ENCODE measurements at regions not wholly inside any gene's neighbourhood (a gene's known extent, or its start where the extent isn't known, plus 50 kb on each side); places are given as distances from the start of the nearest gene placed in this dataset.

GRCh38 chrX:10079231-10079630 lies 77.5 kb upstream of the CLCN4 start:
- intact Hi-C loops (cut with DNase I): no loop called here
- DNase-seq (no peak), ATAC-seq (no peak)
- H3K4me1 ChIP-seq: peaks cover 0 to 26% (median 15%) of the 10 kb centered on the region in 12 donors
- peak overlapping the region in 1 of 12 donors; percentile 2 for H3K27ac ChIP-seq
- H3K4me3 ChIP-seq: no peak overlapping the region
- 59 to 76% (median 66%) methylated on average over 7 of the region's 7 CpGs for WGBS, 4 donors
- H3K9me3 ChIP-seq: no peaks in the 10 kb centered on the region
- peaks cover 0 to 31% (median 4%) of the 10 kb centered on the region in 9 donors for H3K36me3 ChIP-seq
- H3K27me3 ChIP-seq: no peaks in the 10 kb centered on the region
- no peak for TF ChIP-seq POLR2A (IDR thresholded peaks at IDR 0.05)
- TF ChIP-seq, protein P1, sequence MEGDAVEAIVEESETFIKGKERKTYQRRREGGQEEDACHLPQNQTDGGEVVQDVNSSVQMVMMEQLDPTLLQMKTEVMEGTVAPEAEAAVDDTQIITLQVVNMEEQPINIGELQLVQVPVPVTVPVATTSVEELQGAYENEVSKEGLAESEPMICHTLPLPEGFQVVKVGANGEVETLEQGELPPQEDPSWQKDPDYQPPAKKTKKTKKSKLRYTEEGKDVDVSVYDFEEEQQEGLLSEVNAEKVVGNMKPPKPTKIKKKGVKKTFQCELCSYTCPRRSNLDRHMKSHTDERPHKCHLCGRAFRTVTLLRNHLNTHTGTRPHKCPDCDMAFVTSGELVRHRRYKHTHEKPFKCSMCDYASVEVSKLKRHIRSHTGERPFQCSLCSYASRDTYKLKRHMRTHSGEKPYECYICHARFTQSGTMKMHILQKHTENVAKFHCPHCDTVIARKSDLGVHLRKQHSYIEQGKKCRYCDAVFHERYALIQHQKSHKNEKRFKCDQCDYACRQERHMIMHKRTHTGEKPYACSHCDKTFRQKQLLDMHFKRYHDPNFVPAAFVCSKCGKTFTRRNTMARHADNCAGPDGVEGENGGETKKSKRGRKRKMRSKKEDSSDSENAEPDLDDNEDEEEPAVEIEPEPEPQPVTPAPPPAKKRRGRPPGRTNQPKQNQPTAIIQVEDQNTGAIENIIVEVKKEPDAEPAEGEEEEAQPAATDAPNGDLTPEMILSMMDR (IDR thresholded peaks at IDR 0.05): no peak

DNA sequence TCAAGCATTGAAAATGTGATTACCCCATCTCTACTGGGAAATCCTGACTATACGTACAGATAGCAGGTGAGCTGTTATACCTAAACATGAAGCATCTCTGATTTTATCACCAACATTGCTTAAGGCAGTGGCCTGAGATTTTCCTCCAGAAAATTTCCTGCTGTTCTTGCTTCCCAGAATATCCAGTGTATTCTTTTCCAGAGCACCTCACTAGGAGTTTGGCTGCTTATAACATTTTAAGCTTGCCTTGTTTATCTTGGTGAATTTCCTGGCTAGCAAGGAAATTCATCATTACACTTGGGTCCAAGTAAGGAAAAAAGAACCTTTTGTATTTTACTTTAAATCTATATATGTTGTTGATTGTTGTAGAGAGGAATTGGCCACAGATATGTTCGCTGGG lies 73.0 kb upstream of the CLCN4 start:
- H3K36me3 ChIP-seq: peaks cover 0 to 26% (median 4%) of the 10 kb centered on the region in 9 donors
- intact Hi-C loops (cut with DNase I): loop anchor here in 4 of 10 donors (2.0 to 5.0 kb wide), 3 partner anchors 29 to 67 kb away; no protein-coding TSS in a partner anchor
- DNase-seq: no peak
- H3K27me3 ChIP-seq: no peaks in the 10 kb centered on the region
- peak in 1 of 4 donors; percentile 22 for ATAC-seq
- no peak for TF ChIP-seq POLR2A (IDR thresholded peaks at IDR 0.05)
- TF ChIP-seq, protein P1 (IDR thresholded peaks at IDR 0.05): no peak
- peaks cover 0 to 60% (median 29%) of the 10 kb centered on the region in 12 donors for H3K4me1 ChIP-seq
- H3K9me3 ChIP-seq: no peaks in the 10 kb centered on the region
- peak overlapping the region in 2 of 12 donors; percentile 28 to 39 for H3K4me3 ChIP-seq
- H3K27ac ChIP-seq: peak overlapping the region; percentile 24 to 89 (median 78)
- 42 to 51% (median 46%) methylated on average over 2 of the region's 2 CpGs for WGBS, 4 donors

DNA sequence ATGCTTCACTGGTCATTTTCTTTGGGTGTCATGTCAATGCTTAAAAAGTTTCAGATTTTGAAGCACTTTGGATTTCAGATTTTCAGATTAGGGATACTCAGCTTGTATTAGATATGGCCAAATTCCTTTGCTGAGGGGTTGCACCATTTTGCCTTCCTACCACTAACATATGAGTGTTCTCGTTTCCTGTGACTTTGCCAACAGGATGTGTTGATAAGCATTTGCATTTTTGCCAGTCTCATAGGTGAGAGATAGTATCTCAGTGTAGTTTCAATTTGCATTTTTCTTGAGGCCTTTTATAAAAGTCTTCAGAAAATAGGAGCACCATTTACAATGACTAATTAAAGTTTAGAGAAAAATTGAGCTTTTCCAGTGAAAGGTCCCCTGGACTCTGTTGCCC lies 71.6 kb upstream of the CLCN4 start:
- Histone ChIP-seq H3K4me3 (no peak overlapping the region), H3K27me3 (no peaks in the 10 kb centered on the region), H3K9me3 (no peaks in the 10 kb centered on the region), H3K27ac (peak overlapping the region in 2 of 12 donors; percentile 55 to 76), H3K36me3 (peaks cover 0 to 13% (median 4%) of the 10 kb centered on the region in 9 donors), H3K4me1 (peaks cover 0 to 62% (median 30%) of the 10 kb centered on the region in 12 donors)
- no peak for TF ChIP-seq POLR2A (IDR thresholded peaks at IDR 0.05)
- TF ChIP-seq, protein P1 (IDR thresholded peaks at IDR 0.05): no peak
- intact Hi-C loops (cut with DNase I): no loop called here
- ATAC-seq: no peak
- 15 to 42% (median 20%) methylated on average over 1 of the region's 1 CpG for WGBS, 4 donors
- no peak for DNase-seq

DNA sequence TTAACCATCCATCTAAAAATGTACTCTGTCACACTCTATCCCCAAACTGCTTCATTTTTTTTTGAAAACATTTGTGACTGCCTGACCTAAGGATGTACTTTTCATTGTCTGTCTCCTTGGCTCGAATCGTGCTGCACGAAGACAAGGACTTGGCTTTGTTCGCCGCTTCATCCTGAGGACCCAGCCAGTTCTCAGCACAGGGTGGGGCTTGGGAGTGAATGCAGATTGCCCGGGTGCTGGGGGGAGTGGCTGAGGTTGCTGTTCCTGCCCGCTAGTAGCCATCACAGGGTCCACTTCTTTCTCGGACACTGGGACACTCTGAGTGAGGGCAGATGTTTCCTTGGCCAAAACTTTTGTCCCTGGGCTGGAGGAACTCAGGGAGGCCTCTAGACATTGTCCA lies 70.1 kb upstream of the CLCN4 start:
- intact Hi-C loops (cut with DNase I): no loop called here
- H3K4me1 ChIP-seq: peaks cover 0 to 62% (median 30%) of the 10 kb centered on the region in 12 donors
- no peaks in the 10 kb centered on the region for H3K27me3 ChIP-seq
- ATAC-seq: peak in 3 of 4 donors; percentile 17 to 52 (median 38)
- peak overlapping the region in 7 of 12 donors; percentile 9 to 57 (median 52) for H3K27ac ChIP-seq
- DNase-seq: peak in 1 of 5 donors; percentile 35
- WGBS, 4 donors: 20 to 51% (median 40%) methylated on average over 8 of the region's 8 CpGs
- H3K4me3 ChIP-seq: no peak overlapping the region
- TF ChIP-seq, protein P1 (IDR thresholded peaks at IDR 0.05): no peak
- TF ChIP-seq POLR2A (IDR thresholded peaks at IDR 0.05): no peak
- peaks cover 0 to 14% (median 8%) of the 10 kb centered on the region in 9 donors for H3K36me3 ChIP-seq
- H3K9me3 ChIP-seq: no peaks in the 10 kb centered on the region

Data from heart left ventricle (tissue), 16 donors.